H1 (cell line): ENCODE measurements at regions not wholly inside any gene's neighbourhood (a gene's known extent, or its start where the extent isn't known, plus 50 kb on each side); places are given as distances from the start of the nearest gene placed in this dataset.

Experiments used
- KDM4A ChIP-seq: IDR thresholded peaks from one replicate; pipeline ENCODE4 v1.7.1; 2012; ENCODE audit warnings: low read depth, mild to moderate bottlenecking, moderate library complexity, low read length, inconsistent platforms; ENCODE audit not compliant: severe bottlenecking
- POLR2A ChIP-seq, 2 experiments: IDR thresholded peaks; 1 replicate in 1 of 2; 2 replicates in 1 of 2; pipeline ENCODE4 v1.6.1; 2011; ENCODE audit warnings: low read depth in 2 of 2, low read length in 2 of 2, mild to moderate bottlenecking in 2 of 2; ENCODE audit errors: control extremely low read depth in 1 of 2
- RAD21 ChIP-seq, 2 experiments: IDR thresholded peaks in 1 of 2; conservative IDR thresholded peaks in 1 of 2; 2 replicates each; pipeline ENCODE4 v1.6.1; 2011; ENCODE audit warnings: low read depth in 2 of 2, low read length in 2 of 2, improper control_type of control experiment in 1 of 2, inconsistent platforms in 1 of 2, mild to moderate bottlenecking in 1 of 2, moderate library complexity in 1 of 2

GRCh38 chr1:58246549-58246948, 300.0 kb downstream of the OMA1 start (continued):
- TF ChIP-seq RAD21 (IDR thresholded peaks at IDR 0.05 in 1 of 2, conservative IDR thresholded peaks at IDR 0.05 in 1 of 2; ENCODE audit: low read depth in 2 of 2, low read length in 2 of 2) (no peak), POLR2A (IDR thresholded peaks at IDR 0.05; ENCODE audit: control extremely low read depth in 1 of 2, low read depth in 2 of 2, low read length in 2 of 2) (no peak), KDM4A (no peak)
- TF ChIP-seq, all 59 proteins: peak for 0
